Type B pancreatic cell (in vitro differentiated cells): ENCODE measurements at regions not wholly inside any gene's neighbourhood (a gene's known extent, or its start where the extent isn't known, plus 50 kb on each side); places are given as distances from the start of the nearest gene placed in this dataset.

ENCODE experiments used
- DNase-seq: peaks from one replicate; pipeline ENCODE4 v3.0.0; 2021; ENCODE audit warnings: mixed read lengths; ENCODE audit not compliant: unreplicated experiment; ENCODE audit errors: extremely low spot score
- H3K27ac Mint-ChIP-seq: 2 replicates; pipeline ENCODE4 v1.8.0; 2021; ENCODE audit warnings: mild to moderate bottlenecking, mixed read lengths
- H3K27me3 Mint-ChIP-seq: 2 replicates; pipeline ENCODE4 v1.8.0; 2021; ENCODE audit warnings: mixed read lengths
- H3K36me3 Mint-ChIP-seq: 2 replicates; pipeline ENCODE4 v1.8.0; 2021; ENCODE audit warnings: mixed read lengths
- H3K4me1 Mint-ChIP-seq: one replicate; pipeline ENCODE4 v1.8.0; 2021; ENCODE audit warnings: mixed read lengths; ENCODE audit not compliant: unreplicated experiment
- H3K4me3 Mint-ChIP-seq: 2 replicates; pipeline ENCODE4 v1.8.0; 2021; ENCODE audit warnings: mild to moderate bottlenecking, mixed read lengths
- H3K9me3 Mint-ChIP-seq: 2 replicates; pipeline ENCODE4 v1.8.0; 2021; ENCODE audit warnings: mixed read lengths
- TF ChIP-seq, protein P1 (sequence below): fragments of 200-600 bp; sonication (generic); conservative IDR thresholded peaks from 2 replicates; pipeline ENCODE4 v1.5.0; 2021; ENCODE audit warnings: antibody characterized with exemption, mild to moderate bottlenecking

DNA sequence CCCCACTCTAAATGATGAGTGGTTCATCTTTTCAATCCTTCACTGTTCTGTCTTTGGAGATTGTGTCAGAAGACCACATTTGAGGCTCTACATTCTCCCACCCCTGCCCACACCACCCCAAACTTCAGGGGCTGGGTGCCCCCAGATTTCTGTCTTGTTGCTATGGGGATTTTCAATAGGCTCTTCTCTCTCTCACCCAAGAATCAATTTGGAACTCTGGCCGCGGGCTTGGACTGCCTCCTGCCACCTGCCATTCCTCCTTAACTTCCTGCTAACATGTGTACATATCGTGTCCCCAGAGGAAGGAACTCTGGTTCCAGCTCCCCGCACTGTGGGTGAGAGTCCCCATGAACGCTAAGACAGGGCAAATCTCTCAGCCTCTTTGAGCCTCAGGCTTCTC, 67.4 kb upstream of the LARS2 start:
- Mint-ChIP-seq H3K4me1 (no peaks in the 10 kb centered on the region), H3K27me3 (peaks cover 11% of the 10 kb centered on the region), H3K4me3 (no peak overlapping the region), H3K9me3 (peaks cover 5% of the 10 kb centered on the region), H3K36me3 (no peaks in the 10 kb centered on the region), H3K27ac (no peak overlapping the region)
- no peak for DNase-seq
- TF ChIP-seq, protein P1, sequence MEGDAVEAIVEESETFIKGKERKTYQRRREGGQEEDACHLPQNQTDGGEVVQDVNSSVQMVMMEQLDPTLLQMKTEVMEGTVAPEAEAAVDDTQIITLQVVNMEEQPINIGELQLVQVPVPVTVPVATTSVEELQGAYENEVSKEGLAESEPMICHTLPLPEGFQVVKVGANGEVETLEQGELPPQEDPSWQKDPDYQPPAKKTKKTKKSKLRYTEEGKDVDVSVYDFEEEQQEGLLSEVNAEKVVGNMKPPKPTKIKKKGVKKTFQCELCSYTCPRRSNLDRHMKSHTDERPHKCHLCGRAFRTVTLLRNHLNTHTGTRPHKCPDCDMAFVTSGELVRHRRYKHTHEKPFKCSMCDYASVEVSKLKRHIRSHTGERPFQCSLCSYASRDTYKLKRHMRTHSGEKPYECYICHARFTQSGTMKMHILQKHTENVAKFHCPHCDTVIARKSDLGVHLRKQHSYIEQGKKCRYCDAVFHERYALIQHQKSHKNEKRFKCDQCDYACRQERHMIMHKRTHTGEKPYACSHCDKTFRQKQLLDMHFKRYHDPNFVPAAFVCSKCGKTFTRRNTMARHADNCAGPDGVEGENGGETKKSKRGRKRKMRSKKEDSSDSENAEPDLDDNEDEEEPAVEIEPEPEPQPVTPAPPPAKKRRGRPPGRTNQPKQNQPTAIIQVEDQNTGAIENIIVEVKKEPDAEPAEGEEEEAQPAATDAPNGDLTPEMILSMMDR: no peak

DNA sequence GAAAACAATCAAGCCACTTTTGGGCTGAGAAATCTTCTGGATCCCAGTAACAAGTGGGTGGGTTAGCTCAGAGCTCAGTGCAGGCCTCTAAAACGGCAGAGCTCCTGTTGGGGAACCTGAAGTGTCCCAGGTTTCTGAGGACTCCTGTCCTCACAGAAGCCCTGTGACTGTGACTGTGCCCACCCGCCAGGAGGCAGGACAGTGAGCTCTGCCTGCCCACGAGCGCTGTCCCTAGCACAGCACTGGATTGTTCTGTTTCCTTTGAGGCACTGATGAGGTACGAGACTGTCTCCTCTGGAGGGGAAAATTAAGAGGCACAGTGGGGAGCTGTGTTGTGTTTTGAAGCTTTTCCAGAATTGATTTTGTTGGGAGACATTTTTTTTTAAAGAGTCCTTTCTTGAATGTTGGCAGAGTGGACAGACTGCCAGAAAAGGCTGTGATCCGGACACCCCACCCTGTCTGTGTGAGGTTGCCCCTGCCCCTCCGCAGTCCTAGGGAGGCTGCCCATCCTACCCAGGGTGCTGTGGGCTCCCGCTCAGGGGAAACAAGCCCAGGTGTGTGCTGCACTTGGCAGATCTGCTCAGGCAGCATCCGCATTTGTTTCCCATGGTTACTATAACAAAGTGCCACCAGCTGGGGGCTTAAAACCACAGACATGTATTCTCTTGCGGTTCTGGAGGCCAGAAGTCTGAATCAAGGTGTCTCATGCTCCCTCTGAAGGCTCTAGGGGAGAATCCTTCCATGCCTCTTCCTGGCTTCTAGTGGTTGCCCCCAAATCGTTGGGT, 66.6 kb upstream of the LARS2 start:
- DNase-seq: no peak
- Mint-ChIP-seq H3K36me3 (no peaks in the 10 kb centered on the region), H3K4me1 (no peaks in the 10 kb centered on the region), H3K27me3 (peaks cover 14% of the 10 kb centered on the region), H3K4me3 (no peak overlapping the region), H3K27ac (no peak overlapping the region), H3K9me3 (peaks cover under 1% of the 10 kb centered on the region)
- TF ChIP-seq, protein P1: no peak

DNA sequence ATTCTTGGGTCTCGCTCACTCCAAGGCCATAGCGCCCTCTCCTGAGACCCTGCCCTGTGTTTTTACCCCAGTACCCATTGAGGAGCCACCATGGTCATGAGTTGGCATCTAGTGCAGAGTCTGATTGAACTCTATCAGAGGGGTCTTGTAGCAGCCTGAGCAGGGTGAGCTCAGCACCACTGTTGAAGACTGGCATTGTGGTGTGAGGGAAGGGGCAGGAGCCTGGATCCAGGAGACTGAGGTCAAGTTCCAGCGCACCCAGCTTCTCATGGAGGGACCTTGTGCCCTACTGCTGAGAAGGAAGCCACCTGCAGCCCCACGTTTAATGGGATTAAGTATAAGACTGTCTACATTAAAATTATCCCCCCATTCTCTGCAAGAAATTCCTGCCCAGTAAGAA, 65.8 kb upstream of the LARS2 start:
- Mint-ChIP-seq H3K27ac (no peak overlapping the region), H3K4me3 (no peak overlapping the region), H3K4me1 (no peaks in the 10 kb centered on the region), H3K36me3 (no peaks in the 10 kb centered on the region), H3K27me3 (peaks cover 19% of the 10 kb centered on the region), H3K9me3 (no peaks in the 10 kb centered on the region)
- TF ChIP-seq, protein P1: no peak
- no peak for DNase-seq

GRCh38 chr3:45325676-45326075, 62.7 kb upstream of the LARS2 start:
- Mint-ChIP-seq H3K27me3 (peaks cover 22% of the 10 kb centered on the region), H3K4me3 (no peak overlapping the region)

GRCh38 chr3:45329761-45330305, 58.5 kb upstream of the LARS2 start:
- Mint-ChIP-seq H3K36me3 (no peaks in the 10 kb centered on the region), H3K27me3 (peaks cover 21% of the 10 kb centered on the region), H3K27ac (no peak overlapping the region), H3K4me3 (no peak overlapping the region), H3K4me1 (no peaks in the 10 kb centered on the region), H3K9me3 (no peaks in the 10 kb centered on the region)
- TF ChIP-seq, protein P1: no peak
- DNase-seq: no peak

More at GRCh38 chr3:45325676-45326075, 62.7 kb upstream of the LARS2 start:
- no peaks in the 10 kb centered on the region for H3K9me3 Mint-ChIP-seq
- no peak overlapping the region for H3K27ac Mint-ChIP-seq
- no peak for DNase-seq
- no peaks in the 10 kb centered on the region for H3K4me1 Mint-ChIP-seq
- TF ChIP-seq, protein P1: no peak
- H3K36me3 Mint-ChIP-seq: no peaks in the 10 kb centered on the region
